ENCODE measurements at regions not wholly inside any gene's neighbourhood (a gene's known extent, or its start where the extent isn't known, plus 50 kb on each side); places are given as distances from the start of the nearest gene placed in this dataset.
"Not testable (repeated sequence)": the region's sequence is repeated elsewhere in the genome, so short reads cannot be mapped to it uniquely, and the experiment has no call there.

DNA sequence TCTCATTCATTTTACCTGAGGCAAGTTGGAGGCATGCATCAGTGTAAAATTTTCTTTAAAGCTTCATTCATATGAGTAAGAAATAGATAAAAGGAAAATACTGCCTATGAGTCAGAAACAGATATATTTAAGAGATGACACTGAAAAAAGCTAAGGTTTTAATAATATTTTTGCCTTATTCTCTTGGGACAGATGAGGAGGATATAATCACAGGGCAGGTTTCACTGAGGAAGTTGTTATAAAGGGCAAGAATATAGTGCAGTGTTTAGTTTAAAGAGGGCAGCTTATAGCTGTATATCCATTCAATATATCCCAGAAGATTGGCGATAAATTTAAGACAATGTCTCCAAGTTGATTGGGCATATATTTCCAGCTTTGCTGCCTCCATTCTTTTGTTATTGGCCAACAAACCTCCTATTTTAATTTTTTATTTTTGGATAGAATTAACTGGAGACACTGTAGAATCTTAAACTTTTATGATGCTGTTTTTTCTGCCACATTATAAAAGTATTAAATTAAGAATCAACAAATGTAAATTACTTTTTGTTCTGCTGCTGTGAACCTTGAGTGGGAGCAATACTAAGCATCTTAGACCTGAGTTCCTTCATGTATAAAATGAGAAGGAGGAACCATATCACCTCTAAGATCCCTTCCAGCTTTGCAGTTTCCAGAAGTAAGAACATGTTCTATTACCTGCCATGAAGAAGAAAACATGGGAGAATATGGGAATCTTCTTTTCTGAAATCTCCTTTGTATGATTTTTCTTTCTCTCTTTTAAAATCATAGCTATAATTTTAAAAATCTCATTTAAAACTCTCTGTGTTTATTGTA is 171.6 kb downstream of the S1PR1 start:
- no peak overlapping the region for H3K27ac Mint-ChIP-seq
- no peak overlapping the region for H3K4me3 Mint-ChIP-seq
- peaks cover 4% of the 10 kb centered on the region for H3K4me1 Mint-ChIP-seq

DNA sequence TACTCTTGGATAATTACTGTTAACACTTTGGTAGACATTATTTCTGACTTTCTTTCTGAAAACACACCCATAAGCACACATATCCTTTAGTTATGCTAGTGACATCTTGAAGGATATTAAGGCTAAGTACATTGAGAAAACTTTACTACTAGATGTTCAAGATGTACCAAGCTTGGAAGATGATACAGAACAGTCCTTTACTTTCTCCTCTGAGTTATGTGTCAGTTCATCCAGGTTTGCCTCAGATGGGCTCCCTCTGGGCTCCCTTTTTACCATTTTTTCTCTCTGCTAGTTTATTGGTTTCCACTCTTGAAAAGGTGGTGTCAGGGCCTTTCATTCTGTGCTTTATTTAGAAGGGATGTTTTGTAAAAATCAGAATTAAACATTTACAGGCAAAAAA is 172.3 kb downstream of the S1PR1 start:
- peaks cover 2% of the 10 kb centered on the region for H3K27me3 Mint-ChIP-seq
- H3K4me1 Mint-ChIP-seq, result peaks cover 4% of the 10 kb centered on the region
- H3K27ac Mint-ChIP-seq, result no peak overlapping the region
- no peak overlapping the region for H3K4me3 Mint-ChIP-seq
- H3K36me3 Mint-ChIP-seq, result peaks cover 3% of the 10 kb centered on the region
- peaks cover 5% of the 10 kb centered on the region for H3K9me3 Mint-ChIP-seq

More for the DNA sequence above, 171.6 kb downstream of the S1PR1 start:
- H3K27me3 Mint-ChIP-seq, result peaks cover 2% of the 10 kb centered on the region
- H3K36me3 Mint-ChIP-seq, result peaks cover 3% of the 10 kb centered on the region
- peaks cover 5% of the 10 kb centered on the region for H3K9me3 Mint-ChIP-seq

GRCh38 chr1:101410048-101410878 is 173.4 kb downstream of the S1PR1 start:
- H3K27me3 Mint-ChIP-seq, result peaks cover 2% of the 10 kb centered on the region
- H3K27ac Mint-ChIP-seq, result no peak overlapping the region

DNA sequence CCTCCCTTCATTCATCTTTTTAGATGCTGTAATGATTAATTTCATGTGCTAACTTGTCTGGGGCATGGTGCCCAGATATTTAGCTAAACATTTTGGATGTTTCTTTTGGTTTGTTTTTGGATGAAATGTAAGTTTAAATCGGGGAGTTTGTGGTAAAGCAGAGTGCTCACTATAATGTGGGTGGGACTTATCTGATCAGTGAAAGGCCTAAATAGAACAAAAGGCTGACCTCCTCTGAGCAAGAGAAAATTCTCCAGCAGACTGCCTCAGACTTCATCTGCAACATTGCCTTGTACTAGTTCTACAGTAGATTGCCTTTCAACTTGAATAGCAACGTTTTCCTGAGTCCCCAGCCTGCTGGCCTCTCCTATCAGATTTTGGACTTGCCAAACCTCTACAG is 183.6 kb downstream of the S1PR1 start:
- Mint-ChIP-seq H3K4me3 (no peak overlapping the region), H3K27ac (no peak overlapping the region), H3K27me3 (no peaks in the 10 kb centered on the region), H3K9me3 (peaks cover 3% of the 10 kb centered on the region), H3K4me1 (no peaks in the 10 kb centered on the region), H3K36me3 (no peaks in the 10 kb centered on the region)

More at GRCh38 chr1:101410048-101410878, 173.4 kb downstream of the S1PR1 start:
- no peak overlapping the region for H3K4me3 Mint-ChIP-seq
- H3K9me3 Mint-ChIP-seq, result peaks cover 5% of the 10 kb centered on the region
- H3K36me3 Mint-ChIP-seq, result peaks cover 3% of the 10 kb centered on the region
- peaks cover 4% of the 10 kb centered on the region for H3K4me1 Mint-ChIP-seq

GRCh38 chr1:101428083-101428482 is 191.3 kb downstream of the S1PR1 start:
- not testable (repeated sequence) for H3K4me3 Mint-ChIP-seq, H3K27me3 Mint-ChIP-seq, H3K4me1 Mint-ChIP-seq, H3K27ac Mint-ChIP-seq, H3K36me3 Mint-ChIP-seq
- peaks cover 12% of the 10 kb centered on the region for H3K9me3 Mint-ChIP-seq

DNA sequence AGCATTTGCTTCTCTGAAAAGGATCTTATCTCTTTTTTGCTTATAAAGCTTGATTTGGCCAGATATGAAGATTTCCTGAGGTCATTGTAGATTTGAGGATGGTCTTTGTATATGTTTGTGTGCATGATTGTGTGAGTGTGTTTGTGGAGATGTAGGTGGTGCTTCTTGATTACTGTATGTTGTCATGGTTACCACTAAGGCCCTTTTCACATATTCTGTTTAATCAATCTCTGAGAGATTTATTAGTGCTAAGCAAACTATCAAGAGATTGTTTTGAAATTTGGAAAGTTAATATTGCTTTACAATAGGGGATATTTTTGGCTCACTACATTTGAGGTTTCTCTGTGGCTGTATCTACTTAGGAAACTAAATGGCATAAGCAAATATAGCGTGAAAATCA is 191.7 kb downstream of the S1PR1 start:
- Mint-ChIP-seq H3K27ac (no peak overlapping the region), H3K36me3 (peaks cover 6% of the 10 kb centered on the region), H3K4me1 (no peaks in the 10 kb centered on the region), H3K4me3 (no peak overlapping the region), H3K9me3 (peaks cover 12% of the 10 kb centered on the region), H3K27me3 (no peaks in the 10 kb centered on the region)

DNA sequence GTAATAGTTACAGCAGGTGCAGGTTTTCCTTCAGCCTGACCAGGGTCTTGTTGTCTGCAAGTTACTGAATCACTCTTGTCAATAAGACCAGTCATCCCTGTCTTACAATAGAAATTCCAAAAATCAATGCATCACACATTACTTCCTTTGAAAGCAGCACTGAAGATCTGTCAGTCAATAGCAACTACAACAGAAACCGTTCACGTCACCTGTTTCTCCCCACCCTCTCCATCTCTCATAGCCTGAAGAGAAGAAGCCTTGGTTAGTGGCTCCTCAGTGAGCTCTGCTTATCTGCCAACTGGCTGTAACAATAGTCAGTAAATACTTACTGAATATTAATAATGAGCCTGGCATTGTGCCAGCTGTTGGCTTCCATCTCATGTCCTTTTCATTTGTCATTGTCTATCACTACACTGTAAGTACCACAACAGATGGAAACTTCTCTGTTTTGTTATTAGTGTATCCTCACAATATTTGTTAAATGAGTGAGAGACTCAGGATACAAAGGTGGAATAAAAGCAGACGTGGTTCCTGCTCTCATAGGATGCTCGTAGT is 195.2 kb downstream of the S1PR1 start:
- Mint-ChIP-seq H3K27ac (no peak overlapping the region), H3K9me3 (peaks cover 9% of the 10 kb centered on the region)

GRCh38 chr1:101435831-101436511 is 199.2 kb downstream of the S1PR1 start:
- Mint-ChIP-seq H3K27me3 (no peaks in the 10 kb centered on the region), H3K4me3 (no peak overlapping the region), H3K36me3 (no peaks in the 10 kb centered on the region), H3K4me1 (no peaks in the 10 kb centered on the region), H3K9me3 (no peaks in the 10 kb centered on the region), H3K27ac (no peak overlapping the region)

More for the DNA sequence above, 195.2 kb downstream of the S1PR1 start:
- no peaks in the 10 kb centered on the region for H3K27me3 Mint-ChIP-seq
- H3K4me1 Mint-ChIP-seq, result no peaks in the 10 kb centered on the region
- peaks cover 4% of the 10 kb centered on the region for H3K36me3 Mint-ChIP-seq
- no peak overlapping the region for H3K4me3 Mint-ChIP-seq

DNA sequence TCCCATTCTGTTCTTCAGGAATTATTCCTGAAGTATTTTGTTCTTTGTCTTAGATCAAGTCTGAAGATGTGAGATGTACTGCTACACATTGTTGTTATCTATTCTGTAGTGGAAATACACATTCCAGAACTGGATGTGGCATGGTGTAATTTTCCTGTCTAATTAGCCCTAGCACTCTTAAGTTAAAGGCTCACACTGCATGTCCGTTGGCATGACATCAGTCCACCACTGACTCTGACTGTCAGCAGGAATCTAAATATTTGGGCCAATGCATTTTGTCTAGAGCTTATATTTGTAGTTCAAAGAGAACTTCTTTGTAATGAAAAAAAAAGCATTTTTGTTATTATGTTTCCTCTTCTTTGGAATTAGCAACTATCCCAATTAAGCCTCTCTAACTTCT is 201.0 kb downstream of the S1PR1 start:
- no peaks in the 10 kb centered on the region for H3K4me1 Mint-ChIP-seq
- no peaks in the 10 kb centered on the region for H3K27me3 Mint-ChIP-seq
- no peak overlapping the region for H3K27ac Mint-ChIP-seq
- H3K4me3 Mint-ChIP-seq, result no peak overlapping the region
- no peaks in the 10 kb centered on the region for H3K9me3 Mint-ChIP-seq
- no peaks in the 10 kb centered on the region for H3K36me3 Mint-ChIP-seq

GRCh38 chr1:101438359-101438758 is 201.5 kb downstream of the S1PR1 start:
- H3K36me3 Mint-ChIP-seq, result no peaks in the 10 kb centered on the region
- no peaks in the 10 kb centered on the region for H3K4me1 Mint-ChIP-seq
- no peaks in the 10 kb centered on the region for H3K9me3 Mint-ChIP-seq
- H3K27me3 Mint-ChIP-seq, result no peaks in the 10 kb centered on the region
- H3K4me3 Mint-ChIP-seq, result no peak overlapping the region
- no peak overlapping the region for H3K27ac Mint-ChIP-seq

- H3K9me3 Mint-ChIP-seq, result no peaks in the 10 kb centered on the region
- H3K27ac Mint-ChIP-seq, result no peak overlapping the region
- no peaks in the 10 kb centered on the region for H3K4me1 Mint-ChIP-seq
- no peak overlapping the region for H3K4me3 Mint-ChIP-seq
- no peaks in the 10 kb centered on the region for H3K27me3 Mint-ChIP-seq
- H3K36me3 Mint-ChIP-seq, result no peaks in the 10 kb centered on the region
These were observed 203.7 kb downstream of the S1PR1 start for GRCh38 chr1:101440485-101440884.

DNA sequence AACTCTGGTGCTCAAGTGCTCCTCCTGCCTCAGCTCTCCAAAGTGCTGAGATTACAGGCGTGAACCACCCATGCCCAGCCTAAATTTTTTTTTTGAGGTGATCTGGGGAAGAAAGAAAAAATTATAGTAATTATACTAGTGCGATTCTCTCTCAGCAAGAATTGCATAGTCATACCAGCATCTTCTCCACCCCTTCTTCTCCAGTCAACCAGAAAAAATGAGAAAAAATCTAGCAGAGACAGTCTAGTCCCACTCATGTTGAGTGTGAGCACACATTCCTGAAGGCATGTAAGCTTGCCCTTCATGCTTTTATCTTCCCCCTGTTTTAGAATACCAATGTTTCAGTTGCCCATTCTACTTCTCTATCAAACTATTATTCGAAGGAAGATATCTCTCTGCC is 207.6 kb downstream of the S1PR1 start:
- Mint-ChIP-seq H3K36me3 (no peaks in the 10 kb centered on the region), H3K27me3 (peaks cover 2% of the 10 kb centered on the region), H3K27ac (no peak overlapping the region), H3K9me3 (no peaks in the 10 kb centered on the region), H3K4me1 (no peaks in the 10 kb centered on the region), H3K4me3 (no peak overlapping the region)

- peaks cover 3% of the 10 kb centered on the region for H3K27me3 Mint-ChIP-seq
- H3K4me1 Mint-ChIP-seq, result no peaks in the 10 kb centered on the region
- no peaks in the 10 kb centered on the region for H3K36me3 Mint-ChIP-seq
- H3K9me3 Mint-ChIP-seq, result no peaks in the 10 kb centered on the region
- H3K4me3 Mint-ChIP-seq, result no peak overlapping the region
- no peak overlapping the region for H3K27ac Mint-ChIP-seq
These were observed 208.2 kb downstream of the S1PR1 start for GRCh38 chr1:101444873-101445618.

DNA sequence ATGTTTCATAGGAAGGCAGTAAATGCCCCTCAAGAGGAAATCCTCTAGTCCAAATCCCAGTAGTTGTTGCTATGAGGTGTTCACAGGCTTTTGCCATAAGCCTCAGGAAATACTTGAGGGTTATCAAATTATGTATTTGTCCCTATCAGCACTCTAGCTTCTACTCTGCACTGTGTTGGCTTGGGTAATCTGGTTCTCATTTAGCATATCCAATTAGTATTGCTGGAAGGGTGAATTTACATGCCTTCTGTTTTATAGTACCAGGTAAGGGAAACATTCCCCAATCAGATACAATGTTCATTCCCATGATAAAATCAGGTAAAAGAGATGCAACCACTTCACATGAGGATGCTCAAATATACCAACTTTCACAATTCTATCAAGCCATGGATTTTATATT is 211.2 kb downstream of the S1PR1 start:
- peaks cover 19% of the 10 kb centered on the region for H3K4me1 Mint-ChIP-seq
- no peaks in the 10 kb centered on the region for H3K9me3 Mint-ChIP-seq
- H3K4me3 Mint-ChIP-seq, result no peak overlapping the region
- no peak overlapping the region for H3K27ac Mint-ChIP-seq
- peaks cover 3% of the 10 kb centered on the region for H3K27me3 Mint-ChIP-seq
- H3K36me3 Mint-ChIP-seq, result no peaks in the 10 kb centered on the region

DNA sequence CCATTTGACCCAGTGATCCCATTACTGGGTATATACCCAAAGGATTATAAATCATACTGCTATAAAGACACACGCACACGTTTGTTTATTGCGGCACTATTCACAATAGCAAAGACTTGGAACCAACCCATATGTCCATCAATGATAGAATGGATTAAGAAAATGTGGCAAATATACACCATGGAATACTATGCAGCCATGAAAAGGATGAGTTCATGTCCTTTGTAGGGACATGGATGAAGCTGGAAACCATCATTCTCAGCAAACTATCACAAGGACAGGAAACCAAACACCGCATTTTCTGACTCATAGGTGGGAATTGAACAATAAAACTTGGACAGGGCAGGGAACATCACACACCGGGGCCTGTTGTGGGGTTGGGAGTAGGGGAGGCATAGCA is 213.9 kb downstream of the S1PR1 start:
- not testable (repeated sequence) for H3K36me3 Mint-ChIP-seq, H3K9me3 Mint-ChIP-seq, H3K4me3 Mint-ChIP-seq, H3K27me3 Mint-ChIP-seq, H3K27ac Mint-ChIP-seq
- H3K4me1 Mint-ChIP-seq, result peaks cover 33% of the 10 kb centered on the region

Measured in activated naive CD4-positive, alpha-beta T cell treated with anti-CD3 and anti-CD28 coated beads, Interleukin-2, amount 50 U/mL, for 24 hours (primary cell).